Calu3 (cell line): ENCODE measurements at regions not wholly inside any gene's neighbourhood (a gene's known extent, or its start where the extent isn't known, plus 50 kb on each side); places are given as distances from the start of the nearest gene placed in this dataset.

Source experiments
- BruUV-seq: library from RNA; stranded (reverse); fragments of 400-500 nt; replicated peaks from 2 replicates; lab custom pipeline; 2021; lab: Mats Ljungman, UMichigan
- CTCF ChIA-PET: fragments of 300-600 bp; sonication (Branson Sonifier 250); formaldehyde crosslinking; loops from one replicate; lab custom pipeline; 2022; ENCODE audit warnings: antibody characterized with exemption; lab: Charles Lee
- DNase-seq: peaks from one replicate; pipeline ENCODE4 v3.0.0; 2022
- H3K27ac Mint-ChIP-seq: one replicate; pipeline ENCODE4 v1.8.0; 2022; ENCODE audit warnings: mixed read lengths; ENCODE audit not compliant: unreplicated experiment
- H3K27me3 Mint-ChIP-seq: one replicate; pipeline ENCODE4 v1.8.0; 2022; ENCODE audit warnings: mixed read lengths; ENCODE audit not compliant: unreplicated experiment
- H3K36me3 Mint-ChIP-seq: one replicate; pipeline ENCODE4 v1.8.0; 2022; ENCODE audit warnings: mild to moderate bottlenecking, moderate library complexity, mixed read lengths; ENCODE audit not compliant: insufficient read depth, unreplicated experiment
- H3K4me1 Mint-ChIP-seq: one replicate; pipeline ENCODE4 v1.8.0; 2022; ENCODE audit warnings: mild to moderate bottlenecking, low read depth, mixed read lengths; ENCODE audit not compliant: unreplicated experiment
- H3K4me3 Mint-ChIP-seq: one replicate; pipeline ENCODE4 v1.8.0; 2022; ENCODE audit warnings: mild to moderate bottlenecking, low read depth, moderate library complexity, mixed read lengths; ENCODE audit not compliant: unreplicated experiment
- H3K9me3 Mint-ChIP-seq: one replicate; pipeline ENCODE4 v1.8.0; 2022; ENCODE audit warnings: low read depth, mixed read lengths; ENCODE audit not compliant: unreplicated experiment
- CTCF ChIP-seq: fragments of 200-600 bp; IDR thresholded peaks from one replicate; pipeline ENCODE4 v1.8.0; 2022; ENCODE audit warnings: antibody characterized with exemption; ENCODE audit not compliant: unreplicated experiment
- intact Hi-C: fragments of 100-400 bp; cut with micrococcal nuclease; formaldehyde crosslinking; loops from one replicate; pipeline ENCODE4 v1.10.0; 2022; ENCODE audit not compliant: unreplicated experiment

- DNase-seq: no peak
- CTCF ChIA-PET: no interaction called here
- peaks cover 13% of the 10 kb centered on the region for H3K9me3 Mint-ChIP-seq
- no peak overlapping the region for H3K4me3 Mint-ChIP-seq
- no peak for TF ChIP-seq CTCF
- H3K27ac Mint-ChIP-seq: no peak overlapping the region
- no peaks in the 10 kb centered on the region for H3K4me1 Mint-ChIP-seq
- intact Hi-C loops: no loop called here
- no TSS peak for BruUV-seq
- H3K36me3 Mint-ChIP-seq: no peaks in the 10 kb centered on the region
- H3K27me3 Mint-ChIP-seq: no peaks in the 10 kb centered on the region
Measured at GRCh38 chr2:21561965-21562364, 438.2 kb downstream of the TDRD15 start.

- no peak for TF ChIP-seq CTCF
- Mint-ChIP-seq H3K27ac (no peak overlapping the region), H3K4me3 (no peak overlapping the region), H3K9me3 (peaks cover 25% of the 10 kb centered on the region), H3K4me1 (no peaks in the 10 kb centered on the region), H3K36me3 (no peaks in the 10 kb centered on the region), H3K27me3 (no peaks in the 10 kb centered on the region)
- CTCF ChIA-PET: no interaction called here
- no TSS peak for BruUV-seq
- intact Hi-C loops: no loop called here
- no peak for DNase-seq
Measured at GRCh38 chr2:21567395-21567794, 443.6 kb downstream of the TDRD15 start.

- CTCF ChIA-PET: no interaction called here
- Mint-ChIP-seq H3K27me3 (no peaks in the 10 kb centered on the region), H3K27ac (no peak overlapping the region), H3K4me3 (no peak overlapping the region), H3K9me3 (peaks cover 29% of the 10 kb centered on the region), H3K36me3 (no peaks in the 10 kb centered on the region), H3K4me1 (no peaks in the 10 kb centered on the region)
- intact Hi-C loops: no loop called here
- no peak for DNase-seq
- no TSS peak for BruUV-seq
- TF ChIP-seq CTCF: no peak
Measured at GRCh38 chr2:21571686-21572085, 447.9 kb downstream of the TDRD15 start.

- Mint-ChIP-seq H3K4me1 (no peaks in the 10 kb centered on the region), H3K27me3 (no peaks in the 10 kb centered on the region), H3K4me3 (no peak overlapping the region), H3K36me3 (no peaks in the 10 kb centered on the region), H3K9me3 (peaks cover 9% of the 10 kb centered on the region), H3K27ac (no peak overlapping the region)
- TF ChIP-seq CTCF: no peak
- CTCF ChIA-PET: no interaction called here
- intact Hi-C loops: no loop called here
- BruUV-seq: no TSS peak
- no peak for DNase-seq
Measured at GRCh38 chr2:21580391-21580790, 456.6 kb downstream of the TDRD15 start.

GRCh38 chr2:21585881-21586280 is 462.1 kb downstream of the TDRD15 start:
- BruUV-seq: no TSS peak
- CTCF ChIA-PET: no interaction called here
- peaks cover 10% of the 10 kb centered on the region for H3K9me3 Mint-ChIP-seq
- H3K4me3 Mint-ChIP-seq: no peak overlapping the region
- no peak for TF ChIP-seq CTCF
- H3K4me1 Mint-ChIP-seq: no peaks in the 10 kb centered on the region
- H3K27ac Mint-ChIP-seq: no peak overlapping the region
- no peaks in the 10 kb centered on the region for H3K36me3 Mint-ChIP-seq
- intact Hi-C loops: no loop called here
- H3K27me3 Mint-ChIP-seq: no peaks in the 10 kb centered on the region
- DNase-seq: no peak
